GM18873 (cell line): ENCODE measurements at regions not wholly inside any gene's neighbourhood (a gene's known extent, or its start where the extent isn't known, plus 50 kb on each side); places are given as distances from the start of the nearest gene placed in this dataset.
"Not testable (repeated sequence)": the region's sequence is repeated elsewhere in the genome, so short reads cannot be mapped to it uniquely, and the experiment has no call there.

ENCODE experiments used
- ATAC-seq: cut with Tn5 transposase; IDR thresholded peaks from one replicate; pipeline ENCODE4 v1.9.1; 2021; ENCODE audit warnings: mild to moderate bottlenecking, moderate library complexity, moderate number of reproducible peaks; ENCODE audit not compliant: unreplicated experiment, low FRiP score

DNA sequence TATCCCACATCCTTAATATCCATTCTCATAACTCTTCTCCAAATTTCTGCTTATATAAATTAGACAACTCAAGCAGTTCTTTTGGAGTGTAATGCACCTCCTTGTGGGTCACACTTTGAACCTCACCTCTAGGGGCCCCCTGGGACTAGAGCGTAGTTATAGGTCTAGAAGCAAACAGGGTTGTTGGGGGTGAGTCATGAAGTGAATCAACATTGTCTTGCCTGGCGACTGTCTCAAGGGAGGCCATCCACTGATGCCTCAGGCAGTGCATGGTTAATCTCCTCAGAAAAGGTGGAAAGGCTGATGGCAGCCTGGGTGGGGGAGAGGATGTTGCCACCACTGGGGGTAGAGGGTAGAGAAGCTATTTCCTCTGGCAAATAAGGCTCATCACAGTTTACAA lies 129.1 kb downstream of the TNFRSF21 start:
- no peak for ATAC-seq

DNA sequence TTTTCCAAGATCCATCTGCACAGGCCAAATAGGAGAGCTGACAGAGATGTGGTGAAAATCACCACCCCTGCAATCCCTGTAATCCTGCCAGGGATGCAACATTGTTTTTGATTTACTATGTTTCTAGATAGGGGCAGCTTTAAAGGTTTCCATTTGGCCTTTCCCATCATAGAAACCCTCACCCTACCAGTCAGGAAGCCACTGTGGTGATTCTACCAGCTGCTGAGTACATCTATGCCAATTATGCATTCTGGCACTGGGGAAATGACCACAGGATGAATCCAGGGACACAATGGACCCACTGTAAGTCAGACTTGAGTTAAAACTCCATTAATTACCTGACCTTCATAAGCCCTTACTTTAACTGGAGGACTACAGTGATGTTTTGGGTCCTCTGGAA lies 130.4 kb downstream of the TNFRSF21 start:
- ATAC-seq: no peak

DNA sequence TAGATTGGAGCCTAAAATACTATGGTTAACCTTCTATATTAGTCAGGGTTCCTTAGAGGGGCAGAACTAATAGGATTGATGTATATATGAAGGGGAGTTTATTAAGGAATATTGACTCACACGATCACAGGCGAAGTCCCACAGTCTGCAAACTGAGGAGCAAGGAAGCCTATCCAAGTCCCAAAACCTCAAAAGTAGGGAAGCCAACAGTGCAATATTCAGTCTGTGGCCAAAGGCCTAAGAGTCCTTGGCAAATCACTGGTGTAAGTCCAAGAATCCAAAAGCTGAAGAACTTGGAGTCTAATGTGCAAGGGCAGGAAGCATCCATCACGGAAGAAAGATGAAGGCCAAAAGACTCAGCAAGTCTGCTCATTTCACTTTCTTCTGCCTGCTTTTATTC lies 133.5 kb upstream of the ADGRF1 start:
- no peak for ATAC-seq

DNA sequence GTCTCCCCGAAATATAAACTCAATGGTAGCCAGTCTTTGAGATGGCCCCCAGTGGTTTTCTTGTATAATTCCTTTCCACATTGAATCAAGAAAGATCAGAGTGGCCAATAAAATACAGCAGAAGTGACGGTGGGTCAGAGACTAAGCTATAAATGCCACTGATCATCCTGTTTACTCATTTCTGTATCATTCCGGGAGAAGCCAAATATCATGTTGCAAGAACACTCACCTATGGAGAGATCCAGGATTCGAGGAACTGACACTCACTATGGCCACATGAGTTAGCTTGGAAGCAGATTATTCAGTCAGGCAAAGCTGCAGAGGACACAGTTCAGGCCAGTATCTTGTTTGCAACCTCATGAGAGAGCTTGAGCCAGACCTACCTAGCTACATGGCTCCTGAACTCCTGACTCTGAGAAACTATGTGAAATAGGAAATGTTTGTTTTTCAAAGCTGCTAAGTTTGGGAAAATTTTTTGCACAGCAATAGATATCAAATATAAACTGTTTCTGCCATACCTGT lies 132.4 kb upstream of the ADGRF1 start:
- ATAC-seq: no peak

DNA sequence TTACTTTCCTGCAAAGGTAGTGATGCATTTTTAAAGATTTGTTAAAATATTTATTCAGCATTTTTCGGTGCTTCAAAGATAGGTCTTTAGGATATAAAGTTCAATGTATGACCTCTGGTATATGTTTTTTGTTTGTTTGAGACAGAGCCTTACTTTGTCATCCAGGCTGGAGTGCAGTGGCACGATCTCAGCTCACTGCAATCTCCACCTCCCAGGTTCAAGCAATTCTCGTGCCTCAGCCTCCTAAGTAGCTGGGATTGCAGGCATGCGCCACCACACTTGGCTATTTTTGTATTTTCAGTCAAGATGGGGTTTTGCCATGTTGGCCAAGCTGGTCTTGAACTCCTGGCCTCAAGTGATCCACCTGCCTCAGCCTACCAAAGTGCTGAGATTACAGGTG lies 131.9 kb upstream of the ADGRF1 start:
- ATAC-seq: not testable (repeated sequence)

DNA sequence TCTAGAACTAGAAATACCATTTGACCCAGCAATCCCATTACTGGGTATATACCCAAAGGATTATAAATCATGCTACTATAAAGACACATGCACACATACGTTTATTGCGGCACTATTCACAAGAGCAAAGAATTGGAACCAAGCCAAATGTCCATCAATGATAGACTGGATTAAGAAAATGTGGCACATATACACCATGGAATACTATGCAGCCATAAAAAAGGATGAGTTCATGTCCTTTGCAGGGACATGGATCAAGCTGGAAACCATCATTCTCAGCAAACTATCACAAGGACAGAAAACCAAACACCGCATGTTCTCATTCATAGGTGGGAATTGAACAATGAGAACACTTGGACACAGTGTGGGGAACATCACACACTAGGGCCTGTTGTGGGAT lies 131.0 kb upstream of the ADGRF1 start:
- not testable (repeated sequence) for ATAC-seq

DNA sequence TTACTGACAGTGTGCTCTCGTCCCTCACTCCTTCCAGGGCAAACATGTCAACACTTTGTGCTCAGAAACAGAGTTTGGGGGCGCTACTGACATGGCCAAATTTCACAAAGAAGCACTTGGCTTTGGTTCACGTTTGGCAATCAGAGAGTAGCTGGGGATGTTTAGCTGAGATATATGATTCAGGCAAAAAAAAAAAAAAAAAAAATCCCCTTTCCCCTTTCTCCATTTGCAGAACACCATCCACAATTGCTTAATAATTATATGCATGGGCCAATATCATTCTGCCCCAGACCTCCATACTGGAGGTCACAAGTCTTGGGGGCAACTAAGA lies 128.4 kb upstream of the ADGRF1 start:
- no peak for ATAC-seq

DNA sequence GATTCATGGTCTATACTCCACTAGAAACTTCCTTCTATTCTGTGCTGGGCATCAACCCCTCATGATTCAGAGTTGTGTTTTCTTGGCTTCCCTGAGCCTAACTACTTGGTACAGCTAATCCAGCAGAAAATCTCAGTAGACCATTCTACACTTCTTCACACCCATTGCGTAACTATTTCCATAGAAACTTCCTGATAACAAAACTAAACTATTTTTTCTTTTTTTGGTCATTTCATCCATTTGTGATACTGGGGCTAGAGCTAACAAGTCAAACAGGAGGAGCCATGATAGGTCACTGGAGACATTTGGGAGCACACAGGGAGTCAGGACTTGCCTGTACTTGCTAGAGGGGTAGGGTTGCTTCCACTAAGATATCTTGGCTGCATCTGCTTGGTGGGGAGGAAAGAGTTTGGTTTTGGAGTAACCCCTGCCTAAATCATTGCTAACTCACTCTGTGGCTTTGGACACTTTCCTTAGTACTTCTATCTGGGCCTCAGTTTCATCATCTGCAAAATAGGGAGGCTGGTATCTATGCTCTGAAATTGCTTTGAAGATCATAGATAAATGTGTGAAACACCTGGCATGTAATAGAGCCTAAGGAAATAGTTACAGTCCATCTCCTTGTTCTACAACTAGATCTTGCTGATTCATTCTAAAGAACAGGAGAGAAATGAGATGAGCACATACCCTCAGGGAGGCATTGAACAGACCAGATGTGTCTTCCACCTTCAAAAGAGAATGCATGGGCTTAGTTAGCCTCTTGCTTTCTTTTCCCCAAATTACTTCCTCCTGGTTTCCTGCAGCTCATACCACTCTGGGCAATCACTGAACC lies 127.9 kb upstream of the ADGRF1 start:
- ATAC-seq: no peak

DNA sequence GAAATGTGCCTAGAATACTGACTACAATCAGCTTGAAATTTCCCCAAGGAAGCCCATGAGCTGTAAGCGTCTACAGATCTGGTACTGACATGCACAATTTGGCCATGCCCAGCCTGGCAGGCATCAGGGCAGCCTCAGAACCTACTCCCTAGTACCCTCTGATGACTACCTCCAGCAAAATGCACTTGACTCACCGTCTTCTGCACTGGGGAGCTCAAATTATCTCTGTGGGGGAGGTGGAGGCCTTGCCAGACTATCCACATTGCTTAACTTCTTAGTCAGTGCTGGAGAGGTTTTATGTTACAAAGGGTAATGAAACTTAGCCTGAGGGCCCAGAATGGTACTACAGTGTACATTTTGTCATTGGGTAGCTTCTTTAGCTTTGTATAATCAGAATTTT lies 126.0 kb upstream of the ADGRF1 start:
- no peak for ATAC-seq

DNA sequence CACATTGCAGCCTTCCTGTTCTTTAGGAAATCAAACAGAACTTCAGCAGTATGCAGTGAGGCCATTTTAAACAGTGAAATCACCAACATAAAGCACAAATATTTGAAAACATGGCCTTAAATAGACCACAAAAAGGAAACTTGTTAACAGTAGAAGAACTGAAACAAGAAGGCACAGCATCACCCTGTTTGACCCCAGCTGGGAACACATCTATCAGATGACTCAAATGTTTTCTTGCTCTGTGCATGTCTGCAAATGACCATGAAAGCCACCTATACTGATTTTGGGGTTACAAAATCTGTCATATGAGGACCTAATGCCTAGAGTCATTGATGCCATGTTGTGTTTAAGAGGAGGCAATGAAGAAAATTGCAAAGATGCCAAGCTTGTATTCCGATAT lies 123.8 kb upstream of the ADGRF1 start:
- ATAC-seq: peak; percentile 65

DNA sequence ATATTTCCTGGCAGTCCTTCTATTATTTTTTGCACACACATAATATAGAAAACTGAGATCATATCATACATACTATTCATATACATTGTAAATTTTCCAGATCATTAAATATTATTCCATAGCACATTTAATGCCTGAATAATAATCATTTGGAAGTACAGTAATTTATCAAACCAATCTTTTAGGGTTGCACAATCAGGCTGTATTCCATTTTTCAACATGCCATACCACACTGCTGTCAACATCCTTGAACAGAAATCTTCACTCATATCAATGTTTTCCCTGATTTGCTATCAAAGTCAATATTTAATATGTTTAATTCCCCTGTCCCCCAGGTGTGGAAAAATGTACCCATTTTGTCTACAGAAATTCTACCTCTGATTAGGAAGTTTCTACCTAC lies 122.7 kb upstream of the ADGRF1 start:
- no peak for ATAC-seq

DNA sequence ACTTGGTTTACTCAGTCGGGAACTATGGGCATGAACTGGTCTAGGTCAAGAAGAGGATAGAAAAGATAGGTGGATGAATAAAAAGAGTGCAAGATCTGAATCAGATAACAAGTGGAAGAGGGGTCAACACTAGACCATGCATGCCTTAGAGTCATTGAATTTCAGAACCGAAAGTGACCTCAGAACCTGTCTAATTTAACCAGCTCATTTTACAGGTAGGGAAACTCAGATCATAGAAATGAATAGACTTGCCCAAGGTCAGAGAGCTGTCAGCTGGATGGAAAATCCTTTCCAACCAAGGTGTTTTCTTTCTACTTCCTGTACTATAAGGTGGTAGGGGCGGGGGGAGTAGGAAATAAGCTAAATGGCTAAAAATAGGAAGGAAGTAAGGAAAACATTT lies 121.4 kb upstream of the ADGRF1 start:
- no peak for ATAC-seq

DNA sequence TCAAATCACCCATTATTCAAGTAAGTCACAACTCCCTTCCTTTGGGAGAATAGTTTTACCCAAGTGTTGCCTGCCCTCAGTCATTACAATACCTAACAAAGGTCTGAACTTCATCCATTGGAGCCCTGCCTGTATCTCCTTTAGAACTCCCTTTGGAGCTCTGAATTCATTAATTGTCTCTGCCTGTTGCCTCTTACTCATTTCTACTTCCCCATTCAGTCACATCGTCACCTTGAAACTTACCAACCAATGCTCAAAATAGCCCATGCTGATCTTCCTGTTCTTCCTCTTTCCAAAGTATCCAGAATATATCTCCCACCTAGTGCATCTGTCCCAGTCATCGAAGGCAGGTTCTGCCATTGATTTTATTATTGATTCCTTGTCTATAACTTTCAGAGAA lies 120.7 kb upstream of the ADGRF1 start:
- ATAC-seq: no peak

DNA sequence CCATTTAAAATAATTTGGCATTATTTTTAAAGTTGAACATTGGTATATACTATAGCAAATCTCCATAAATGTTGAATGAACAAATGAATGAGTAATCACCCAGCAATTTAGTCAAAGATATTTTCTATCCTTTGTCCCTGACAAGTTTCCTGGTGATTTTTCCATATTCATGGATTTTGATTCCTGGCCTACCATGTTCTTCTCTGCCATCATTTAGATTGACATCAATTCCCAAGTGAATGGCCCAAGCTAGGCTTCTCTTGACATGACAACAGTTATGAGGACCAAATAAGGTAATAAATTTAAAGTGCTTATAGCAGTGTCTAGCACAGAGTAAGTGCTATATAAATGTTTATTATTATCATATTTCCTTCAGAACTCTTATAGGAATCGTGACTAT lies 120.1 kb upstream of the ADGRF1 start:
- no peak for ATAC-seq

DNA sequence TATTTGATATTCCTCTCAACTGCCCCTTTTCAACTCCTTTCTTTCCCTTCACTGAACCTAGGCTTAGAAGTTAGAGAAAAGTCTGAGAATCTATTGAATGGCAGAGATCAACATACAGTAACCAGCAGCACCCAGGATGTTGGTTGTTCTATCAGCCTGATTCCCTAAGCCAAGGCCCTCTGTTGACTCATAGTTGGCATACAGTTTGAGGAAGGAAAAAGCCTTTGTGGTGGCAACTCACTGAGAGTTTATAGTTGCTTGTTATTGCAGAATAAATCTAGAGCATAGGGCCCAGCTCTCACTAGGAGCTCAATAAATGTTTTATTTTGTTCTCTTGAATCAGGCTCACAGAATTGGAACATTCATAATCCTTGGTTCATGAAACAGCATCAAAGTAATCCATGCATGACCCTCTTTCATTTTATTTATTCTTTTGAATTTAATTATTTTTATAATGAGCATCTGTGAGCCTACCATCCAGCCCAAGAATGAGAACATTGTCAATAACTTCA lies 119.1 kb upstream of the ADGRF1 start:
- no peak for ATAC-seq

DNA sequence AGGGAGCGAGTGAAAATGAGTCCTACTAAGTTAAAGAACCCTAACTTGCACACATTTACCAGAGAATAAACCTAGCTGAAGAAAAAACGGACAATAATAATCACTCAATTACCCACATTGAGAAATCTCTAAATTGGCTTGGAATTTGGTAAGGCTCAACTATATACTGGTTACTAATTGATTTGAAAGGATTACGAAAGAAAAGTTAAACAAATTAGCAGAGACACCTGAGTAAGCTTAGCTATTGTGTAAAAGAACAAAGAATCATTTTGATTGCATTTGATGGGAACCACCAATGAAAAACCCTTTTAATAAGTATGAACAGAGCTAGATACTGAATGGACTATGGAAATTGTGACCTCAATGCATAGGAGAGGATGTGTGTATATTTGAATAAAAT lies 118.6 kb upstream of the ADGRF1 start:
- no peak for ATAC-seq

DNA sequence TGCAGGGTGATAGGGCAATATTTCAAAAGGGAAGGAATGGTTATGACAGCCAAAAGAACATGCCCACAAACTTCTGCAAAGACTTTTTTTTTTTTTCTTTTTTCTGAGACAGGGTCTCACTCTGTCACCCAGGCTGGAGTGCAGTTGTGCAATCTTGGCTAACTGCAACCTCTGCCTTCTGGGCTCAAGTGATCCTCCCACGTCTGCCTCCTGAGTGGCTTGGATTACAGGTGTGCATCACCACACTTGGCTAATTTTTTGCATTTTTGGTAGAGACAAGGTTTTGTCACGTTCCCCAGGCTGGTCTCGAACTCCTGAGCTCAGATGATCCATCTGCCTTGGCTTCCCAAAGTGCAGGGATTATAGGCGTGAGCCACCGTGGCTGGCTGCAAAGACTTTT lies 117.6 kb upstream of the ADGRF1 start:
- ATAC-seq: no peak

DNA sequence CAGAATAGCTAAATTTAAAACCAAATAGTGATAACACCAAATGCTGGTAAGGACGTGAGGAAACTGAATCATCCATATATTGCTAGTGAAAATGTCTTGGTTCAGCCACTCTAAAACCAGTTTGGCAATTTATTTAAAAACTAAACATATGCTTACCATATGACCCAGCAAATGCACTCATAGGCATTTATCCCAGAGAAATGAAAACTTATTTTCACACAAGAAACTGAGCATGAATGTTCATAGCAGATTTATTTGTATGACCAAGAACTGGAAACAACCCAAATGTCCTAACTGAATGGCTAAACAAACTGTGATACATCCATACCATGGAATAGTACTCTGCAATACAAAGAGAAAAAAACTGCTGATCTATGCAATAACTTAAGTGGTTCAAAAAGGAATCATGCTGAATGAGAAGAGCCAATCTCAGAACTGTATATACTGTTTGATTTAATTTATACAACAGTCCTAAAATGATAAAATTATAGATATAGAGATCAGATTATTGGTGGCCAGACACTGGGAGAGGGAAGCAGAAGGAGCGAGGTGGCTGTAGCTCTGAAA lies 115.6 kb upstream of the ADGRF1 start:
- no peak for ATAC-seq

DNA sequence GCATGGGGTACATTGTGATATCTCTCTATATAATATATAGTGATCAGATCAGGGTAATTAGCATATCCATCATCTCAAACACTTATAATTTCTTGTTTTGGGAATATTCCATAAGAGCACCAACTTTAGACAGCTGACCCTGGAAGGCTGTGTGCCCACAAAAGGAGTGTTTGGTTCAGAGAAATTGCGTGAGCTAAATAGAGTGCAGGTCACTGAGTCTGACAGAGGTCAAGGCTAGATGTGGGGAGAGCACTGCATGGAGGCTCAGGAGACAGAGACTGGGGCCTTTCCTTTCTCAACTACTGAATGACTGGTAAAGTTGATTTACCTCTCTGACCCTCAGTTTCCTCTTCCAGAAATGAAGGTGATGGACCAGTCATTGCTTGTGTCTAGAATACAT lies 114.9 kb upstream of the ADGRF1 start:
- no peak for ATAC-seq

DNA sequence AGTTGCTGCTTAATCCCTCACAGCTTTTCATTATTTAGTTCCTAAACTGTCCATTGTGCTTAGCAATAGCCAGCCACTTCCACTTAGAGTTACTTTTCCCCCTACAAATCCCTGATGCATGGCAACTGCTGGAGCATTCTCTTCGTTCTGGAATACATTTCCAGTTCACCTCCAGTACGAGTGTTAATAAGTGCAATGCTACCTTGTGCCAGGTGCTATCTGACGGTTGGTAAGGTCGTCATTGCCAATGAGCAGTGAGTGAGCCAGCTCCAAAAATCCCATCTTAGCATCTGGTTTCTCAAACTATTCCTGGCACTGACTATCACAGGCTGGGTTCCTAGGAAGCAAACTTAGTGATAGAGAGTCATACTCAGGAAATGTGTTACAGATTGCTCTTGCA lies 114.1 kb upstream of the ADGRF1 start:
- ATAC-seq: no peak

DNA sequence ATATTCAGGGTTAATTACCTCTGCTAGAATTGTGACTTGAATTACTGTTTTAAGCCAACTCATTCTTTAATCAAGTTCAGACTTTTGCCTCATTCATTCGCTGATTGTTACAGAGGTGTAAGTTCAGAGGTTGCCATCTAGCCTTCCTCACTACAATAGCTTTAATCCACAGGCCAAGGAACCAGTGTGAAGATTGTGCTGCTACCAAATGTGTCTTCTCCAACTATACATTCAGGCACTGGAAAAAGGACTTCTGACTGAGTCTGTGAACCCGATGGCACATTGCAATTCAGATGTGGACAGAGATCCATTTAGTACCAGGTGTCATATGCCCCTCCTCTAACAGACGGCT lies 111.2 kb upstream of the ADGRF1 start:
- no peak for ATAC-seq
